ENCODE measurements at regions not wholly inside any gene's neighbourhood (a gene's known extent, or its start where the extent isn't known, plus 50 kb on each side); places are given as distances from the start of the nearest gene placed in this dataset.

- TF ChIP-seq CTCF (tag by site-specific recombination; IDR thresholded peaks at IDR 0.05) (no peak), ZNF423 (tag by site-specific recombination; IDR thresholded peaks at IDR 0.05) (no peak), YY1 (tag by site-specific recombination; IDR thresholded peaks at IDR 0.05) (no peak), ZNF391 (tag by site-specific recombination; IDR thresholded peaks at IDR 0.05; ENCODE audit: borderline replicate concordance, low read depth) (no peak), ZNF223 (tag by site-specific recombination; IDR thresholded peaks at IDR 0.05) (no peak), ZBTB7A (tag by site-specific recombination; IDR thresholded peaks at IDR 0.05; ENCODE audit: low read depth) (no peak), KLF16 (tag by site-specific recombination; IDR thresholded peaks at IDR 0.05) (no peak), ZBTB20 (tag by site-specific recombination; IDR thresholded peaks at IDR 0.05) (no peak), ZNF175 (tag by site-specific recombination; IDR thresholded peaks at IDR 0.05) (no peak), PBX3 (CRISPR knock-in tag; IDR thresholded peaks at IDR 0.05) (no peak)
Observed at GRCh38 chr9:118459913-118460312, 755.7 kb downstream of the TLR4 start.

All from HEK293 (cell line).